Endothelial cell of umbilical vein (primary cell): ENCODE measurements at regions not wholly inside any gene's neighbourhood (a gene's known extent, or its start where the extent isn't known, plus 50 kb on each side); places are given as distances from the start of the nearest gene placed in this dataset.

ENCODE experiments used
- BruUV-seq: library from RNA; stranded (reverse); fragments of 400-500 nt; replicated peaks from 2 replicates; lab custom pipeline; 2021; lab: Mats Ljungman, UMichigan
- CTCF ChIA-PET: fragments of 300-600, 350-600 bp; sonication (Branson Sonifier 250); formaldehyde crosslinking; loops from one replicate; lab custom pipeline; 2021; ENCODE audit warnings: antibody characterized with exemption, inconsistent platforms; lab: Charles Lee
- POLR2A ChIA-PET: fragments of 300-600, 350-600 bp; sonication (Branson Sonifier 250); formaldehyde crosslinking; loops from one replicate; lab custom pipeline; 2021; ENCODE audit warnings: antibody characterized with exemption, inconsistent platforms; lab: Charles Lee
- DNase-seq: peaks from one replicate; pipeline ENCODE4 v3.0.0-alpha.2; 2011; ENCODE audit warnings: low read depth, low spot score
- FAIRE-seq: peaks from 2 replicates; lab custom pipeline; 2011; peaks lifted over from hg19 to GRCh38; lab: Jason Lieb, UNC
- H2AFZ ChIP-seq: 2 replicates; pipeline ENCODE4 v1.6.0; 2012; ENCODE audit warnings: low read depth, low read length, control low read depth, inconsistent platforms
- H3K27ac ChIP-seq: 2 replicates; pipeline ENCODE4 v1.5.1; 2011; ENCODE audit warnings: low read depth, mild to moderate bottlenecking, control low read depth, low read length, moderate library complexity; ENCODE audit not compliant: insufficient read depth
- H3K27me3 ChIP-seq, 2 experiments: 2 replicates each; pipeline versions ENCODE4 v1.6.0 to v1.6.1; 2011; ENCODE audit warnings: low read length in 2 of 2, mixed read lengths in 1 of 2; ENCODE audit not compliant: control insufficient read depth in 2 of 2, insufficient read depth in 2 of 2
- H3K36me3 ChIP-seq, 2 experiments: 2 replicates in 1 of 2; 3 replicates in 1 of 2; pipeline ENCODE4 v1.5.1; 2011; ENCODE audit warnings: low read length in 2 of 2, mild to moderate bottlenecking in 1 of 2, moderate library complexity in 1 of 2; ENCODE audit not compliant: control insufficient read depth in 2 of 2, insufficient read depth in 2 of 2; ENCODE audit errors: extremely low read depth in 1 of 2
- H3K4me1 ChIP-seq: 3 replicates; pipeline ENCODE4 v1.5.1; 2011; ENCODE audit warnings: mild to moderate bottlenecking, low read length; ENCODE audit not compliant: control insufficient read depth, insufficient read depth; ENCODE audit errors: extremely low read depth
- H3K4me2 ChIP-seq: 2 replicates; pipeline ENCODE4 v1.6.1; 2011; ENCODE audit warnings: low read length, control low read depth, mixed read lengths; ENCODE audit not compliant: insufficient read depth
- H3K4me3 ChIP-seq, 3 experiments: fragments of 200-600 bp in 1 of 3; sonication (generic), shearing (Covaris generic) in 1 of 3; replicated peaks in 1 of 3; 2 replicates each; pipeline ENCODE4 v1.5.1; 2011 to 2016; ENCODE audit warnings: control low read depth in 3 of 3, low read length in 3 of 3, mild to moderate bottlenecking in 2 of 3, inconsistent platforms in 1 of 3, low read depth in 1 of 3, moderate library complexity in 1 of 3; ENCODE audit not compliant: insufficient read depth in 1 of 3
- H3K79me2 ChIP-seq: 2 replicates; pipeline ENCODE4 v1.6.0; 2012; ENCODE audit warnings: low read length, inconsistent platforms; ENCODE audit not compliant: control insufficient read depth, insufficient read depth
- H3K9ac ChIP-seq: replicated peaks from 2 replicates; pipeline ENCODE3; 2011; ENCODE audit warnings: low read length, control low read depth; ENCODE audit not compliant: insufficient read depth; ENCODE audit errors: extremely low read depth
- H3K9me1 ChIP-seq: replicated peaks from 3 replicates; pipeline ENCODE4 v1.6.0; 2011; ENCODE audit warnings: mild to moderate bottlenecking, low read length; ENCODE audit not compliant: control insufficient read depth, insufficient read depth; ENCODE audit errors: extremely low read depth
- H3K9me3 ChIP-seq: replicated peaks from 2 replicates; pipeline ENCODE4 v1.5.1; 2012; ENCODE audit warnings: low read length, inconsistent platforms; ENCODE audit not compliant: control insufficient read depth, insufficient read depth
- H4K20me1 ChIP-seq: replicated peaks from 2 replicates; pipeline ENCODE3; 2011; ENCODE audit warnings: mild to moderate bottlenecking, low read length; ENCODE audit not compliant: control insufficient read depth, insufficient read depth; ENCODE audit errors: extremely low read depth
- EZH2 ChIP-seq: IDR thresholded peaks from 2 replicates; pipeline ENCODE4 v1.6.1; 2012; ENCODE audit warnings: borderline replicate concordance, low read depth, mild to moderate bottlenecking, moderate library complexity, low read length, inconsistent platforms; ENCODE audit not compliant: severe bottlenecking
- FOS ChIP-seq: IDR thresholded peaks from 2 replicates; pipeline ENCODE4 v1.6.1; 2011; ENCODE audit warnings: mild to moderate bottlenecking, low read length, moderate library complexity, borderline replicate concordance; ENCODE audit not compliant: insufficient read depth
- GATA2 ChIP-seq: IDR thresholded peaks from 2 replicates; pipeline ENCODE4 v1.7.0; 2011; ENCODE audit warnings: low read depth, mild to moderate bottlenecking, moderate library complexity, mixed read lengths, low read length; ENCODE audit not compliant: insufficient read length, insufficient read depth
- JUN ChIP-seq: IDR thresholded peaks from 2 replicates; pipeline ENCODE4 v1.6.1; 2011; ENCODE audit warnings: borderline replicate concordance, low read depth; ENCODE audit not compliant: insufficient read length, insufficient read depth
- MYC ChIP-seq: IDR thresholded peaks from one replicate; pipeline ENCODE4 v1.6.1; 2011; ENCODE audit warnings: mild to moderate bottlenecking, low read depth, low read length
- POLR2A ChIP-seq: IDR thresholded peaks from 2 replicates; pipeline ENCODE4 v1.6.1; 2012; ENCODE audit warnings: low read depth, mild to moderate bottlenecking, control low read depth, low read length
- POLR2AphosphoS5 ChIP-seq: IDR thresholded peaks from 2 replicates; pipeline ENCODE4 v1.6.1; 2012; ENCODE audit warnings: low read depth, mild to moderate bottlenecking, control low read depth, low read length, moderate library complexity; ENCODE audit not compliant: insufficient read depth
- dilution Hi-C: fragments of 300-500 bp; cut with MboI; formaldehyde crosslinking; loops from one replicate; pipeline ENCODE4 v1.15.0; 2019; ENCODE audit warnings: low sequenced_read_pairs; ENCODE audit not compliant: extremely low pct_ligation_motif_present
- intact Hi-C: fragments of 100-400 bp; cut with micrococcal nuclease; formaldehyde crosslinking; loops from one replicate; pipeline ENCODE4 v1.10.0; 2022
- TF ChIP-seq, protein P1 (sequence below): IDR thresholded peaks from 2 replicates; pipeline ENCODE4 v1.6.1; 2011; ENCODE audit not compliant: insufficient read depth, insufficient read length
- TF ChIP-seq, protein P2 (sequence below), 2 donors: IDR thresholded peaks; 1 replicate in 1 of 2; 2 replicates in 1 of 2; pipeline ENCODE4 v1.5.1; 2011; ENCODE audit warnings: low read length in 2 of 2, mild to moderate bottlenecking in 2 of 2, moderate library complexity in 2 of 2, control low read depth in 1 of 2, inconsistent platforms in 1 of 2, low read depth in 1 of 2; ENCODE audit not compliant: insufficient read depth in 1 of 2; ENCODE audit errors: extremely low read depth in 1 of 2

DNA sequence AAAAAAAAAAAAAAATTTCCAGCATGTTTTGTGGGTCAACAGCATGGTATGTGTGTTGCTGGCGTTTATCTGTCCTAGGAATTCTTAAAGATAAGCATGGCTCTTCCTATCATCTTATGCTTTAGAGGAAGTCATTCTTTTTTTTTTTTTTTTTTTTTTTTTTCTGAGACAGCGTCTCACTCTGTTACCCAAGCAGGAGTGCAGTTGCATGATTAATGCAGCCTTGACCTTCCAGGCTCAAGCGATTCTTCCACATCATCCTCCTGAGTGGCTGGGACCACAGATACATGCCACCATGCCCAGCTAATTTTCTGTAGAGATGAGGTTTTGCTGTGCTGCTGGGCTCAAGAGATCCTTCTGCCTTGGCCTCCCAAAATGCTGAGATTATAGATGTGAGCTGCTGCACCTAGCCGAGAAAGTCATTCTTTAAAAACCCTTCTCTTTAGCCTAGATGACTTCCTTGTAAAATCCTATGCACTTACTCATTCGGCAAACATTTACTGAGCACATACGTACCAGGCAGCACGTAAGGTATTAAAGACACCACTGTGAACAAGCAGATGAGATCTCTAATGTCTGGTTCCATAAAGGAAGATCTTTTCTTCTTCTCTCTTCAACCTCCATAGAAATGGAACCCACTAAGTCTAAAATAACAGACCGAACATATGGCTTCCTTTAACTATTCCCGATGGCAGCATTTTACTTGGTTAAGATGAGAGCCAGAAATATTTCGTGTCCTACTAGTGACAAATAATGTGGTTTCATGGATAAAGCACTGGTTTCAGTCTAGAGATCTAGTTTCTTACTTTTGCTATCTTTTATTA is 122.4 kb downstream of the RIN2 start:
- no TSS peak for BruUV-seq
- no peak overlapping the region for H3K4me2 ChIP-seq

More for the DNA sequence above, 122.4 kb downstream of the RIN2 start:
- no peak overlapping the region for H3K4me3 ChIP-seq
- dilution Hi-C loops: no loop called here
- TF ChIP-seq POLR2A (no peak), JUN (no peak), EZH2 (no peak), POLR2AphosphoS5 (no peak), FOS (no peak), GATA2 (no peak), MYC (no peak)
- TF ChIP-seq, protein P1, sequence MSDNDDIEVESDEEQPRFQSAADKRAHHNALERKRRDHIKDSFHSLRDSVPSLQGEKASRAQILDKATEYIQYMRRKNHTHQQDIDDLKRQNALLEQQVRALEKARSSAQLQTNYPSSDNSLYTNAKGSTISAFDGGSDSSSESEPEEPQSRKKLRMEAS: no peak
- TF ChIP-seq, protein P2, sequence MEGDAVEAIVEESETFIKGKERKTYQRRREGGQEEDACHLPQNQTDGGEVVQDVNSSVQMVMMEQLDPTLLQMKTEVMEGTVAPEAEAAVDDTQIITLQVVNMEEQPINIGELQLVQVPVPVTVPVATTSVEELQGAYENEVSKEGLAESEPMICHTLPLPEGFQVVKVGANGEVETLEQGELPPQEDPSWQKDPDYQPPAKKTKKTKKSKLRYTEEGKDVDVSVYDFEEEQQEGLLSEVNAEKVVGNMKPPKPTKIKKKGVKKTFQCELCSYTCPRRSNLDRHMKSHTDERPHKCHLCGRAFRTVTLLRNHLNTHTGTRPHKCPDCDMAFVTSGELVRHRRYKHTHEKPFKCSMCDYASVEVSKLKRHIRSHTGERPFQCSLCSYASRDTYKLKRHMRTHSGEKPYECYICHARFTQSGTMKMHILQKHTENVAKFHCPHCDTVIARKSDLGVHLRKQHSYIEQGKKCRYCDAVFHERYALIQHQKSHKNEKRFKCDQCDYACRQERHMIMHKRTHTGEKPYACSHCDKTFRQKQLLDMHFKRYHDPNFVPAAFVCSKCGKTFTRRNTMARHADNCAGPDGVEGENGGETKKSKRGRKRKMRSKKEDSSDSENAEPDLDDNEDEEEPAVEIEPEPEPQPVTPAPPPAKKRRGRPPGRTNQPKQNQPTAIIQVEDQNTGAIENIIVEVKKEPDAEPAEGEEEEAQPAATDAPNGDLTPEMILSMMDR (IDR thresholded peaks at IDR 0.05; ENCODE audit: extremely low read depth in 1 of 2, insufficient read depth in 1 of 2, low read depth in 1 of 2, low read length in 2 of 2): no peak
- POLR2A ChIA-PET: interaction anchor here (0.7 kb wide), 1 partner anchor 161 kb away, joined by 8 read pairs; no protein-coding TSS in a partner anchor
- no peaks in the 10 kb centered on the region for H3K9me1 ChIP-seq
- H3K79me2 ChIP-seq: no peaks in the 10 kb centered on the region
- FAIRE-seq (peak; percentile 48), DNase-seq (no peak)
- H3K4me1 ChIP-seq: peaks cover 12% of the 10 kb centered on the region
- H3K27ac ChIP-seq: no peak overlapping the region
- H3K9me3 ChIP-seq: no peaks in the 10 kb centered on the region
- H3K27me3 ChIP-seq: no peaks in the 10 kb centered on the region
- CTCF ChIA-PET: no interaction called here
- H3K9ac ChIP-seq: no peak overlapping the region
- no peaks in the 10 kb centered on the region for H4K20me1 ChIP-seq
- no peak overlapping the region for H2AFZ ChIP-seq
- no peaks in the 10 kb centered on the region for H3K36me3 ChIP-seq
- intact Hi-C loops: no loop called here
